NCI-H2081 treated with DMSO at 0.1 percent for 48 hours (cell line): ENCODE measurements at regions not wholly inside any gene's neighbourhood (a gene's known extent, or its start where the extent isn't known, plus 50 kb on each side); places are given as distances from the start of the nearest gene placed in this dataset.
"Not testable (repeated sequence)": the region's sequence is repeated elsewhere in the genome, so short reads cannot be mapped to it uniquely, and the experiment has no call there.

Source experiments
- DNase-seq: peaks from one replicate; lab custom pipeline; 2025; lab: John Stamatoyannopoulos, UW

- no peak for DNase-seq
Measured at GRCh38 chr4:17063888-17064287, 165.4 kb upstream of the LDB2 start.

- DNase-seq = no peak
Measured at GRCh38 chr4:17060230-17060629, 161.8 kb upstream of the LDB2 start.

- DNase-seq = no peak
Measured at GRCh38 chr4:17058916-17059741, 160.7 kb upstream of the LDB2 start.

GRCh38 chr4:17058536-17058915 lies 160.1 kb upstream of the LDB2 start:
- no peak for DNase-seq

DNA sequence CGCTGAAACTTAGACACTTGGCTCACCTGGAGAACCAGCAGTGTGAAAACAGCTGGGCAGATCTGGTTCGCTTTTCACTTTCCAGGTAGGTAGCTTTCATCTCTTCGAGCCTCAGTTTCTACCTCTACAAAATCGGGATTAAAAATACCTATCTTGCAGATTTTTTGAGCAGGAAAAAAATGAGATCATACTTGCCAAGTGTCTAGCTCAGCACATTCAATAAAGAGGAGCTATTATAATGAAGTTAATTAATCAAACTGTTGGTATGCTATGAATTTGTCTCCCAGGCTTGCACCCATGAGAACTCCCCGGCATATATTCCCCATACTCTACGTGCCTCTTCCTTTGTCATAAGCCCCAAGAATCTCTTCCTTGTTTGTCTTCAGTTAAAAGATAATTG lies 158.6 kb upstream of the LDB2 start:
- DNase-seq = no peak

- no peak for DNase-seq
Measured at GRCh38 chr4:17055788-17056187, 157.3 kb upstream of the LDB2 start.

DNA sequence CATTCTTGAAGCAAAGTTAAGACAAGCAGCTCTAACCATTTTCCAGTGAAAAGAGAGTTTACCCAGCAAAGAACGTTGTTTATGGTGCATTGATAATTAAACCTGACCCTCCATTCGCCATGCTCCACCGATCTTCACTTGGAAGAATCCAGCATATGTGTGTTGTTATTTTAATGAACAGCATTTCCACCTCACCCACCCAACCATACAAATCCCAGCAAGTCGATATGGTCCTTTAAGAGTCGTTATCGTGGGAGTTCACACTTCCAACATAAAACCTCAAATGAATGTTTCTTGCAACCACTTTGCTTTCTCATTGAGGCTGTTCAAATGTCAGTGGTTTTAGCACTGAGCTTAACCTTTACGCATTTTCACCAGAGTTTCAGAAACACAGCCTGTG lies 147.4 kb upstream of the LDB2 start:
- no peak for DNase-seq

DNA sequence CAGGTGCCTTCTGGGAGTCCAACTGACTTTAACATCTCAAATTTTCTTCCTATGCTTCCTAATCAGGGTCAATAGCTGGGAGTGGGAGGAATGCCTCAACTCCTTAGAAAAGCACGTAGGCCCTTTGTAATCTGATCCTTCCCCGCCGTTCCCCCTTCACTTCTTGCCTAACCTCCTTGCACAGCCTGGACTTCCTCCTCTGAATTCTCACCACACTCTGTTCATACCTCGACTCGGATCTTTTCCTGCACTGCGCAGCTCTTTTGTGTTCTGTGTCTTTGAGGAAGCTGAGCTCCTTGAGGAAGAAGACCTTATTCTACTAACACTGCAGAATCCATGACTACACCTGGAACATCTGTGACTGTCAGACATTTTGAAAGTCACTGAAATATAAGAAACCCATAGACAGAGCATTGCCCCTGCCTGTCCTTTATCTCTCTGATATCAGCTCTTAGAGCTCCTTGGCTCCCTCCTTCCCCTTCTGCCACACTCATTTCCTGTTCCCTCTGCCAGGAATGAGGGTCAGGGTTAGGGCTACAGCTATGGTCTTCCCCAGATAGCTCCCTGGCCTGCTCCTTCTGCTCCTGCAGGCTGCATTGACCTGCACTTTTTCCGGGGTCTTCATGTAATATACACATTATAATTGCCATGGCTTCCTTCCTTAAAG lies 140.2 kb upstream of the LDB2 start:
- DNase-seq = no peak

DNA sequence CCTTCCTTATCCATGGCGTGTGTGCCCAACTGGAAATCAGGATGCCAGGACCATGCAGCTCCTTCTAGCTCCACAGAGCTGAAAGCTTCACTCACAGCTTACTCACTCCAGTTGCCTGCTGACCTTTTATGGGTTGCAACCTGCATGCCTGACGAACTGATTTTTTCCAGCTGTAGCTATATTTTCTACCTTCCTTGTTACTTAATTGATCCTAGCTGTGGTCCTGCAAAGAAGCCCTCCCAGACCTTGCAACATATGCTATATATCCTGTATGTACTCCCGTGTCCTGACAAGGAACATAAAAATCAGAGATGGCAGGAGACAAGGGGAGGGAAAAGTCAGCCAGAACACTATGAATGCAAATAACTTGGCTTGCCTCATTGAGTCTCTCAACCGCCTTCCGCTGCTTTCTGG lies 135.3 kb upstream of the LDB2 start:
- DNase-seq = no peak

DNA sequence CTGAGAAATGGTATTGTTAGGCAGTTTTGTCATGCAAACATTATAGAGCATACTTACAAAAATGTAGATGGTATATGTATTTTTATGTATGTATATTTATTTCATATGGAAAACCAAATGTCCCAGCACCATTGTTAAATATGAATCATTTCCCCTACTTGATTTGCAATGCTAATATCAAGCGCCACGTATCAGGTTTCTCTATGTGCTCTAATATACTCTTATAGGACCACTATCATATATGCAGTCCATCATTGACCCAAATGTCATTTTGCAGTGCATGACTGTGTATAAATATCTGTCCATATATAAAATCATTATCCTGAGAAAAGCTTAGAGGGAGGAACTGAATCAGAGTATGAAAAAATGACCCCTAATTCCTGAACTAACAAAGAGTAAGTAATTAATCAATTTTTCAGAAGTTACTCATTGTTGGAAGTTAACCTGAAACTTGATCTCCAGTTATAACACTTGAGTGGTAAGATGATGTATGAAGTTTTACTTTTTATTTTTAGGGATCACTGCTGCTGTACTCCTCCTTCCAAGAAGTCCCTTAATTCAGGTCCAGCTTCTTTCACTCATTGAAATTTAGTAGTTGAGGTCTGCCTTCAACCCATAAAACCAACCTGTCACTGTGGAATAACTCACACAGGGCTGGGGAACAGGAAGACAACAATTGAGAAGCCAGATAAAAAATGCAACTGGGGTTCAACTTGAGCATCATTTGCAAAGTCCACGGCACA lies 134.8 kb upstream of the LDB2 start:
- no peak for DNase-seq

- no peak for DNase-seq
Measured at GRCh38 chr4:17030543-17030942, 132.1 kb upstream of the LDB2 start.

DNA sequence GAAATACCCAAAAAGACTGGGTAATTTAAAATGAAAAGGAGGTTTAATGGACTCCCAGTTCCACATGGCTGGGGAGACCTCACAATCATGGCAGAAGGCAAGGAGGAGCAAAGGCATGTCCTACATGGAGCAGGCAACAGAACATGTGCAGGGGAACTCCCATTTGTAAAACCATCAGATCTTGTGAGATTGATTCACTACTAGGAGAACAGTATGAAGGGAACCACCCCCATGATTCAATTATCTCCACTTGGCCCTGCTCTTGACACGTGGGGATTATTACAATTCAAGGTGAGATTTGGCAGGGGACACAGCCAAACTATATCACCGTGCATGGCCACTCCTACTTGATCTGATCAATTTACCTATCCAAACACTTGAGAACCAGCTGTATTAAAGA lies 131.5 kb upstream of the LDB2 start:
- DNase-seq = no peak

DNA sequence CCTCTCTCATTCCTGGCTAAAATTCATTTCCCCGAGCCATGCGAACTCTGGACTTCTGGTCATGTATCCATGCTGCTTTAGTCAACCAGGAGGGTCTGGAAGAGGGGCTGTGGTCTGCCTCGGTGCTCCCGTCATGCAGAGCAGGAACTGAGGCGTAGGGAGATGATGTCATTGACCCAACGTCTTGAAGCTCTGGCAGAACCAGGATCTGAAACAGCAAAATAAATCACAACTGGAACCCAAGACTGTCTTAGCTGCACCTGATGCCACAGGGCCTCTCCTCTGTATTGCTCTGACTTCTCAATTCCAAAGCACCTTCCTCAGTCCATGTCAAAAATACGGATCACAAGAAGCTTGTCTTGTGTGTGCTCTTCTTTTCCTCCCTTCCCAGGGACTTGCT lies 131.0 kb upstream of the LDB2 start:
- no peak for DNase-seq

DNA sequence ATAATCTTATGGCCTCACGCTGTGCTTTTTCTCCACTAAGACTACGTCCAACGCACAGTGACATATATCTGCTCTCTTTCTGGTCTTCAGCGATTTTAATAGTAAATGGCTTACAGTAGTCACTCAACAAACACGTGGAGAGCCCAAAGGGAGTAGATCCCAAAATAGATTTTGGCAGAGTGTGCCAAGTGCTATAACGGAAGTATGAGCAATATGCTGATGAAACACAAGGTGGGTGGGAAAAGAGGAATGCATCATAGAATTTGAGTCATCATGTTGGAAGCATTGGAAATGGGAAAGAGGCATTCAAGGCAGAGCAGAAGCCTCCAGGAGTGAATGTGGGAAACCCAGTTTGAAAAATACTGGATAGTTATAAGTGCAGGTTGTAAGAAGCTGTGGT lies 129.1 kb upstream of the LDB2 start:
- no peak for DNase-seq

- DNase-seq = no peak
Measured at GRCh38 chr4:17024425-17024824, 126.0 kb upstream of the LDB2 start.

- no peak for DNase-seq
Measured at GRCh38 chr4:17020901-17021300, 122.5 kb upstream of the LDB2 start.

DNA sequence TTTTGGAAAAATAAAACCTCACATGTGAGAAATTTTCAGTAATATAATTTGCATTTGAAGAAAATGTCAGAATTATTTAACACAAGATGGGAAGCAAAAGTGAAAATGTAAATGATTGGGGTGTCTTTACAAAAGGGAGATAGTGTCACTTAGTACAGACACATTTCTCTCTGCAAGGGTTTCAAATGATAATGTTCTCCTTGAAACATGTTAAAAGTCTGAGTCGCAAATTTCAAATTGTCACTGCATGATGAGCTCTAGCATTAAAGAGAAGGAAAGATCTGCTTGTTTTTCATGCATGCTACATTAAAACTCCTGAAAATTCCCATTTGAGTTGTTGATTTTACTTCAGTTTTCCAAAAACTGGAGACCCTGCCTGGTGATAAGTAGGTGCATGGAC lies 122.0 kb upstream of the LDB2 start:
- no peak for DNase-seq

DNA sequence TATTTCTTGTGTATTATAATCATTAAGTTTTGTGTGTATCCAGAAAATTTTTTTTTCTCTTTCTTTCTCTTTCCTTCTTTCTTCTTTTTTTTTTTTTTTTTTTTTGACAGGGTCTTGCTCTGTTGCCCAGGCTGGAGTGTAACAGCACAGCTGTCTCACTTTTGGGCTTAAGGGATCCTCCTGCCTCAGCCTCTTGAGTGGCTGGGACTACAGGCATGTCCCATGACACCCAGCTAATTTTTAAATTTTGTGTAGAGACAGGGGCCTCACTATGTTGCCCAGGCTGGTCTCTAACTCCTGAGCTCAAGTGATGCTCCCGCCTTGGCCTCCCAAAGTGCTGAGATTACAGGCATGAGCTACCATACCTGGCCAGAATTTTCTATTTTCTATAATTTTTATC lies 120.2 kb upstream of the LDB2 start:
- DNase-seq = not testable (repeated sequence)

- no peak for DNase-seq
Measured at GRCh38 chr4:17018013-17018412, 119.6 kb upstream of the LDB2 start.

DNA sequence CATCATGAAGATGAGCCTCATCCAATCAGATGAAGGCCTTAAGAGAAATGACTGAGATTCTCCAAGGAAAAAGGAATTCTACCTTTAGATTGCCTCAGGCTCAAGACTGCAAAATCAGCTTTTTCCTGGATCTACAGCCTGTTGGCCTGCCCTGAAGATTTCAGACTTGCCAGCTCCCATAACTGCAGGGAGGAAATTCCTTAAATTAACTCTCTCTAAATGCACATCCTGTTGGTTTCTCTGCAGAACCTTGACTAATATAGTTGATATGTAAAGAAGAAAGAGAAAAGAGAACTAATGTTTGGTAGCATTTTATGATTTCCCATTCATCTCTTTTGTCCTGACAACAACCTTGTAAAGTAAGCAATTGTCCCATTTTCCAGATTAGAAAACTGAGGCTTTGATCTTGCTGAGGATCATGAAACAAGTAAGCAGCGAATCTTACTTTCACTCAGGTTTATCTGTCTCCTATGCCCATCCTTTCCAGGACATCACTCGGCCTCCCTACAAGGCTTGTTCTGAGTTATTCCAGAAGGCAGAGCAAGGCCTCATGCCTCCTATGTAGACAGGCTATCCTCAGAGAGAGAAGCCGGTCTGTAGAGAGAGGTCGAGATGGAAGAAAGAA lies 115.0 kb upstream of the LDB2 start:
- no peak for DNase-seq

GRCh38 chr4:17012451-17012850 lies 114.0 kb upstream of the LDB2 start:
- DNase-seq = no peak

DNA sequence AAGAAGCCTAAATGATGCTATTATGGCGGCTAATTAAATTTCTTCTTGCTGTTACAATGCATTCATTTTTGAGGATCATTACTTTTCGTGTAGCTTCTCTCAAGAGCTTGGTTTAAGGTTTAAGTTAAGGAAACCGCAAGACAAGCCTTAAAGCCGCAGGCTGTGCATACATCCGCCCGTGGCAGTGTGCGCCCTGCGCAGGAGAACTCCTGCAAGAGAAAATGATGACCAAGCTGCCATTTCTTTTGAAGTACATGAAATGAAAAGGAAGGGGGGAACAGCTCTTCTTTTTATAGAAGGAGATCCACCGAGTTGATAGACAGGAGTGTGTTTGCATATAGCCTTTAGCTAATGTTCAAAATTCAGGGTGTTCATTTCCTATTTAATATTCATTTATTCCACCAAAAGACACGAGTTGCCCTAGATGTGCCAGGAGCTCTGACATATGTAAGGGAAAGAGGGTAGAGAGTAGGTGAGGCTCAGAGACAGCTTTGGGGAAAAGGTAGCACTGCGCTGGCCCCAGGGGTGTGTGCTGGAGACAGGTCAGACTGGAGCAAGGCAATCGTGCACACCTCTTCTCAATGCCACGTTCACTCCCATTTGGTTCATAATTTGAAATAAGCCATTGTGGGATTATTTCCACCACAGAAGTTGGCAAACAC lies 112.1 kb upstream of the LDB2 start:
- DNase-seq = no peak
